Panc1 (cell line): ENCODE measurements at regions not wholly inside any gene's neighbourhood (a gene's known extent, or its start where the extent isn't known, plus 50 kb on each side); places are given as distances from the start of the nearest gene placed in this dataset.

Source experiments
- CTCF ChIP-seq: fragments of 450-650 bp; IDR thresholded peaks from 2 replicates; pipeline ENCODE4 v1.5.1; 2017; ENCODE audit warnings: mild to moderate bottlenecking
- POLR2AphosphoS5 ChIP-seq: IDR thresholded peaks from 2 replicates; pipeline ENCODE4 v1.6.1; 2012; ENCODE audit warnings: mild to moderate bottlenecking, low read depth, low read length, moderate library complexity
- REST ChIP-seq, 2 experiments: IDR thresholded peaks; 2 replicates each; pipeline ENCODE4 v1.6.1; 2011 to 2012; ENCODE audit warnings: low read depth in 2 of 2, control low read depth in 1 of 2, low read length in 1 of 2, mild to moderate bottlenecking in 1 of 2, moderate library complexity in 1 of 2; ENCODE audit not compliant: insufficient read depth in 1 of 2
- SIN3A ChIP-seq: IDR thresholded peaks from 2 replicates; pipeline ENCODE4 v1.6.1; 2012; ENCODE audit warnings: low read depth, mild to moderate bottlenecking, low read length, moderate library complexity, borderline replicate concordance; ENCODE audit not compliant: insufficient read depth
- TCF7L2 ChIP-seq: IDR thresholded peaks from 2 replicates; pipeline ENCODE4 v1.6.1; 2011; ENCODE audit warnings: mild to moderate bottlenecking, low read depth, low read length, inconsistent platforms

GRCh38 chr15:93299675-93300074 lies 210.7 kb upstream of the RGMA start:
- TF ChIP-seq CTCF, result no peak
- no peak for TF ChIP-seq REST (IDR thresholded peaks at IDR 0.05; ENCODE audit: insufficient read depth in 1 of 2, low read depth in 2 of 2, low read length in 1 of 2)
- TF ChIP-seq TCF7L2, result no peak
- no peak for TF ChIP-seq POLR2AphosphoS5
- TF ChIP-seq SIN3A, result no peak
